ENCODE measurements at regions not wholly inside any gene's neighbourhood (a gene's known extent, or its start where the extent isn't known, plus 50 kb on each side); places are given as distances from the start of the nearest gene placed in this dataset.

- WGBS, 4 donors: 86 to 95% (median 94%) methylated on average over 19 to 33 of the region's 33 CpGs
- ATAC-seq: no peak
- H3K9me3 ChIP-seq: no peaks in the 10 kb centered on the region
- no peaks in the 10 kb centered on the region for H3K4me1 ChIP-seq
- H3K36me3 ChIP-seq: no peaks in the 10 kb centered on the region
- TF ChIP-seq POLR2A (IDR thresholded peaks at IDR 0.05): no peak
- TF ChIP-seq, protein P1, sequence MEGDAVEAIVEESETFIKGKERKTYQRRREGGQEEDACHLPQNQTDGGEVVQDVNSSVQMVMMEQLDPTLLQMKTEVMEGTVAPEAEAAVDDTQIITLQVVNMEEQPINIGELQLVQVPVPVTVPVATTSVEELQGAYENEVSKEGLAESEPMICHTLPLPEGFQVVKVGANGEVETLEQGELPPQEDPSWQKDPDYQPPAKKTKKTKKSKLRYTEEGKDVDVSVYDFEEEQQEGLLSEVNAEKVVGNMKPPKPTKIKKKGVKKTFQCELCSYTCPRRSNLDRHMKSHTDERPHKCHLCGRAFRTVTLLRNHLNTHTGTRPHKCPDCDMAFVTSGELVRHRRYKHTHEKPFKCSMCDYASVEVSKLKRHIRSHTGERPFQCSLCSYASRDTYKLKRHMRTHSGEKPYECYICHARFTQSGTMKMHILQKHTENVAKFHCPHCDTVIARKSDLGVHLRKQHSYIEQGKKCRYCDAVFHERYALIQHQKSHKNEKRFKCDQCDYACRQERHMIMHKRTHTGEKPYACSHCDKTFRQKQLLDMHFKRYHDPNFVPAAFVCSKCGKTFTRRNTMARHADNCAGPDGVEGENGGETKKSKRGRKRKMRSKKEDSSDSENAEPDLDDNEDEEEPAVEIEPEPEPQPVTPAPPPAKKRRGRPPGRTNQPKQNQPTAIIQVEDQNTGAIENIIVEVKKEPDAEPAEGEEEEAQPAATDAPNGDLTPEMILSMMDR (IDR thresholded peaks at IDR 0.05): no peak
- intact Hi-C loops (cut with DNase I): no loop called here
- H3K4me3 ChIP-seq: no peak overlapping the region
- no peak overlapping the region for H3K27ac ChIP-seq
- peaks cover 0 to 10% (median 0%) of the 10 kb centered on the region in 9 donors for H3K27me3 ChIP-seq
- no peak for DNase-seq
These were observed 117.4 kb upstream of the RPS6KA2 start for GRCh38 chr6:166744223-166745134.

GRCh38 chr6:166743406-166744222 is 116.6 kb upstream of the RPS6KA2 start:
- no peak overlapping the region for H3K27ac ChIP-seq

DNA sequence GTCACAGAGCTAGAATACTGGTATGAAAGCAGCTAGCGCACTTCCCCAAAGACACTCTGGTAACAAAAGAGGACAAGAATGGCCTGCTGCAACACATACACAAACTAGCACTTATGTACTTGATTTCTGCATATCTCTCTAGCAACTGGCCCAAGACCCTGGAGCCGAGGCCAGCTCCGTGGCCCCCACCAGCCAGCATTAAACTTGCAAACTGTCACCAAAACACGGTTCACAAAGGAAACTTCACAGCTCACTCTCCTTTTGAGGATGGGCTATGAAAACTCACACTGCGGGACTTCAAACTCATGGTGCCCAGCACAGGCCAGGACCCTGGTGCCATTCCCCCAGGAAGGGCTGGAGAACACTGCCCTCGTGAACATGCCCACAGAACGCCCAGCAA is 115.9 kb upstream of the RPS6KA2 start:
- Histone ChIP-seq H3K9me3 (no peaks in the 10 kb centered on the region), H3K27me3 (peaks cover 0 to 7% (median 0%) of the 10 kb centered on the region in 9 donors), H3K27ac (no peak overlapping the region), H3K36me3 (no peaks in the 10 kb centered on the region), H3K4me1 (no peaks in the 10 kb centered on the region), H3K4me3 (no peak overlapping the region)
- 93 to 95% (median 95%) methylated on average over 6 to 7 of the region's 7 CpGs for WGBS, 4 donors
- no peak for ATAC-seq
- intact Hi-C loops (cut with DNase I): no loop called here
- DNase-seq: no peak
- TF ChIP-seq POLR2A (IDR thresholded peaks at IDR 0.05): no peak
- TF ChIP-seq, protein P1 (IDR thresholded peaks at IDR 0.05): no peak

More at GRCh38 chr6:166743406-166744222, 116.6 kb upstream of the RPS6KA2 start:
- 80 to 85% (median 82%) methylated on average over 21 of the region's 21 CpGs for WGBS, 4 donors
- Histone ChIP-seq H3K4me1 (no peaks in the 10 kb centered on the region), H3K9me3 (no peaks in the 10 kb centered on the region), H3K4me3 (no peak overlapping the region), H3K36me3 (no peaks in the 10 kb centered on the region), H3K27me3 (peaks cover 0 to 10% (median 0%) of the 10 kb centered on the region in 9 donors)
- TF ChIP-seq POLR2A (IDR thresholded peaks at IDR 0.05): no peak
- no peak for ATAC-seq
- intact Hi-C loops (cut with DNase I): no loop called here
- no peak for DNase-seq

- no peaks in the 10 kb centered on the region for H3K27me3 ChIP-seq
- intact Hi-C loops (cut with DNase I): no loop called here
- no peaks in the 10 kb centered on the region for H3K4me1 ChIP-seq
- TF ChIP-seq POLR2A (IDR thresholded peaks at IDR 0.05): no peak
- TF ChIP-seq, protein P1 (IDR thresholded peaks at IDR 0.05): no peak
- no peaks in the 10 kb centered on the region for H3K36me3 ChIP-seq
- 54 to 62% (median 58%) methylated on average over 1 of the region's 1 CpG for WGBS, 4 donors
- no peak for DNase-seq
- no peak overlapping the region for H3K4me3 ChIP-seq
- H3K27ac ChIP-seq: no peak overlapping the region
- H3K9me3 ChIP-seq: no peaks in the 10 kb centered on the region
- no peak for ATAC-seq
These were observed 112.9 kb upstream of the RPS6KA2 start for GRCh38 chr6:166739976-166740318.
